GM12878 (cell line): ENCODE measurements at regions not wholly inside any gene's neighbourhood (a gene's known extent, or its start where the extent isn't known, plus 50 kb on each side); places are given as distances from the start of the nearest gene placed in this dataset.

Source experiments
- ATAC-seq: fragments of 200-7000 bp; cut with Tn5 transposase; 3 replicates; pipeline ENCODE4 v1.9.1; 2020; ENCODE audit warnings: mild to moderate bottlenecking, moderate library complexity
- BruUV-seq: library from RNA; stranded (reverse); fragments of 400-500 nt; replicated peaks from 2 replicates; lab custom pipeline; 2021; lab: Mats Ljungman, UMichigan
- CTCF ChIA-PET: fragments of 300-600 bp; sonication (Branson Sonifier 250); formaldehyde crosslinking; extraction: SDS; loops from one replicate; lab custom pipeline; 2021; ENCODE audit warnings: inconsistent platforms; lab: Yijun Ruan, JAX
- POLR2A ChIA-PET: fragments of 350-600 bp; formaldehyde crosslinking; extraction: SDS; loops from one replicate; lab custom pipeline; 2021; ENCODE audit warnings: inconsistent platforms; lab: Charles Lee
- RAD21 ChIA-PET: fragments of 300-600 bp; sonication (Branson Sonifier 250); formaldehyde crosslinking; loops from one replicate; lab custom pipeline; 2023; ENCODE audit warnings: antibody characterized with exemption; ENCODE audit not compliant: unreplicated experiment; lab: Charles Lee
- SMC1A ChIA-PET: fragments of 300-600 bp; sonication (Branson Sonifier 250); formaldehyde crosslinking; loops from one replicate; lab custom pipeline; 2023; ENCODE audit not compliant: unreplicated experiment, uncharacterized antibody; lab: Charles Lee
- DNase-seq: peaks from one replicate; pipeline ENCODE4 v3.0.0-alpha.2; 2011; ENCODE audit warnings: low read depth, low spot score
- FAIRE-seq: peaks from 3 replicates; lab custom pipeline; 2011; peaks lifted over from hg19 to GRCh38; lab: Jason Lieb, UNC
- H2AFZ ChIP-seq: 2 replicates; pipeline ENCODE4 v1.6.0; 2011; ENCODE audit warnings: low read depth, low read length, control low read depth; ENCODE audit not compliant: control insufficient read depth
- H3K27ac ChIP-seq: 2 replicates; pipeline ENCODE4 v1.5.1; 2011; ENCODE audit warnings: control low read depth; ENCODE audit not compliant: control insufficient read depth, insufficient read depth
- H3K27me3 ChIP-seq, 2 experiments: replicated peaks in 1 of 2; 2 replicates each; pipeline versions ENCODE4 v1.6.0 to v1.6.1; 2011; ENCODE audit warnings: low read length in 1 of 2; ENCODE audit not compliant: control insufficient read depth in 2 of 2, insufficient read depth in 2 of 2
- H3K36me3 ChIP-seq, 2 experiments: 2 replicates each; pipeline ENCODE4 v1.5.1; 2011; ENCODE audit warnings: low read length in 1 of 2; ENCODE audit not compliant: control insufficient read depth in 2 of 2, insufficient read depth in 2 of 2
- H3K4me1 ChIP-seq: 2 replicates; pipeline ENCODE4 v1.6.1; 2011; ENCODE audit warnings: mild to moderate bottlenecking, low read length, moderate library complexity, mixed read lengths; ENCODE audit not compliant: control insufficient read depth, insufficient read depth
- H3K4me2 ChIP-seq: 2 replicates; pipeline ENCODE4 v1.6.0; 2011; ENCODE audit warnings: control low read depth; ENCODE audit not compliant: control insufficient read depth, insufficient read depth
- H3K4me3 ChIP-seq: fragments of 200-600 bp; sonication (generic); 2 replicates; pipeline ENCODE4 v1.5.1; 2016
- H3K79me2 ChIP-seq: 2 replicates; pipeline ENCODE4 v1.6.0; 2011; ENCODE audit warnings: low read length; ENCODE audit not compliant: control insufficient read depth, insufficient read depth
- H3K9ac ChIP-seq: 2 replicates; pipeline ENCODE4 v1.8.0; 2011; ENCODE audit warnings: low read length, control low read depth, mixed read lengths; ENCODE audit not compliant: control insufficient read depth, insufficient read depth
- H3K9me3 ChIP-seq: replicated peaks from 3 replicates; pipeline ENCODE4 v1.5.1; 2011; ENCODE audit warnings: mild to moderate bottlenecking, low read length; ENCODE audit not compliant: control insufficient read depth, insufficient read depth
- H4K20me1 ChIP-seq: 2 replicates; pipeline ENCODE4 v1.6.0; 2011; ENCODE audit not compliant: control insufficient read depth, insufficient read depth
- BMI1 ChIP-seq: fragments of 450-650 bp; IDR thresholded peaks from 2 replicates; pipeline ENCODE4 v1.6.1; 2016; ENCODE audit warnings: mild to moderate bottlenecking, moderate library complexity, borderline replicate concordance
- CBX5 ChIP-seq: sonication (generic); IDR thresholded peaks from 2 replicates; pipeline ENCODE4 v1.6.1; 2016; ENCODE audit warnings: low read depth, moderate library complexity, mild to moderate bottlenecking, inconsistent platforms
- CHD2 ChIP-seq: IDR thresholded peaks from 2 replicates; pipeline ENCODE4 v1.6.1; 2011; ENCODE audit warnings: low read depth, low read length, improper control_type of control experiment, borderline replicate concordance
- IKZF1 ChIP-seq: fragments of 450-650 bp; conservative IDR thresholded peaks from 2 replicates; pipeline ENCODE4 v1.6.1; 2017; ENCODE audit warnings: antibody characterized with exemption, mild to moderate bottlenecking
- NFIC ChIP-seq: IDR thresholded peaks from 2 replicates; pipeline ENCODE4 v1.6.1; 2012; ENCODE audit warnings: low read depth, mild to moderate bottlenecking, inconsistent platforms, low read length, moderate library complexity
- RELA ChIP-seq: fragments of 450-650 bp; IDR thresholded peaks from 2 replicates; pipeline ENCODE4 v1.8.0; 2014; ENCODE audit warnings: borderline replicate concordance; ENCODE audit not compliant: partially characterized antibody
- RELB ChIP-seq: fragments of 450-650 bp; IDR thresholded peaks from 2 replicates; pipeline ENCODE4 v1.6.1; 2017; ENCODE audit warnings: low read depth, mild to moderate bottlenecking, moderate library complexity
- SKIL ChIP-seq: fragments of 450-650 bp; IDR thresholded peaks from 2 replicates; pipeline ENCODE4 v1.6.1; 2017; ENCODE audit warnings: mild to moderate bottlenecking, low read depth, inconsistent platforms; ENCODE audit not compliant: poor library complexity, severe bottlenecking
- STAT1 ChIP-seq: fragments of 450-650 bp; conservative IDR thresholded peaks from 2 replicates; pipeline ENCODE4 v1.6.1; 2014; ENCODE audit warnings: antibody characterized with exemption, mild to moderate bottlenecking
- TCF7 ChIP-seq: IDR thresholded peaks from 2 replicates; pipeline ENCODE4 v1.6.1; 2014; ENCODE audit warnings: antibody characterized with exemption, borderline replicate concordance
- ZZZ3 ChIP-seq: IDR thresholded peaks from 2 replicates; pipeline ENCODE4 v1.6.1; 2011; ENCODE audit warnings: low read depth; ENCODE audit not compliant: control insufficient read depth, insufficient read length
- WGBS: methylation state at CpG from one replicate; pipeline ENCODE4 v1.1.6; 2016; ENCODE audit warnings: low lambda C conversion rate; ENCODE audit not compliant: insufficient replicate concordance, insufficient coverage; ENCODE audit errors: missing lambda C conversion rate; 5-methylcytosine and 5-hydroxymethylcytosine counted together
- in situ Hi-C: fragments of 300-500 bp; cut with MboI; formaldehyde crosslinking; loops from 9 replicates; pipeline ENCODE4 v1.14.3; 2018; ENCODE audit warnings: mixed read lengths
- intact Hi-C: fragments of 100-400 bp; cut with micrococcal nuclease; formaldehyde crosslinking; loops from one replicate; pipeline ENCODE4 v1.14.2; 2022; ENCODE audit not compliant: unreplicated experiment
- TF ChIP-seq, protein P1 (sequence below): IDR thresholded peaks from 2 replicates; pipeline ENCODE4 v1.6.1; 2012; ENCODE audit warnings: low read depth, low read length, improper control_type of control experiment
- TF ChIP-seq, protein P2 (sequence below): fragments of 450-650 bp; IDR thresholded peaks from 2 replicates; pipeline ENCODE4 v1.6.1; 2017; ENCODE audit warnings: mild to moderate bottlenecking
- TF ChIP-seq, protein P3 (sequence below), 3 experiments: IDR thresholded peaks in 2 of 3; conservative IDR thresholded peaks in 1 of 3; 2 replicates each; pipeline ENCODE4 v1.5.1; 2011; ENCODE audit warnings: low read depth in 3 of 3, low read length in 3 of 3, mild to moderate bottlenecking in 3 of 3, control low read depth in 2 of 3, moderate library complexity in 2 of 3, inconsistent platforms in 1 of 3, mixed read lengths in 1 of 3; ENCODE audit not compliant: control insufficient read depth in 2 of 3, insufficient read depth in 1 of 3; ENCODE audit errors: extremely low read depth in 1 of 3
- TF ChIP-seq, protein P4 (sequence below): IDR thresholded peaks from 2 replicates; pipeline ENCODE4 v1.6.1; 2012; ENCODE audit warnings: low read length, inconsistent platforms

- Histone ChIP-seq H3K4me2 (no peak overlapping the region), H3K27ac (no peak overlapping the region), H4K20me1 (no peaks in the 10 kb centered on the region), H3K9ac (no peak overlapping the region), H3K36me3 (no peaks in the 10 kb centered on the region), H3K27me3 (no peaks in the 10 kb centered on the region), H3K4me1 (no peaks in the 10 kb centered on the region), H2AFZ (no peak overlapping the region), H3K79me2 (no peaks in the 10 kb centered on the region), H3K4me3 (no peak overlapping the region), H3K9me3 (no peaks in the 10 kb centered on the region)
- ATAC-seq (no peak), FAIRE-seq (no peak), DNase-seq (no peak)
- 46% methylated on average over 4 of the region's 4 CpGs for WGBS
- ChIA-PET POLR2A (no interaction called here), SMC1A (no interaction called here), CTCF (no interaction called here), RAD21 (no interaction called here)
- intact Hi-C loops (no loop called here), in situ Hi-C loops (no loop called here)
- BruUV-seq: no TSS peak
- TF ChIP-seq IKZF1 (no peak), RELB (no peak), CHD2 (no peak), TCF7 (no peak), NFIC (no peak), RELA (no peak), STAT1 (no peak), CBX5 (no peak), BMI1 (no peak), SKIL (no peak), ZZZ3 (no peak)
- TF ChIP-seq, protein P1, sequence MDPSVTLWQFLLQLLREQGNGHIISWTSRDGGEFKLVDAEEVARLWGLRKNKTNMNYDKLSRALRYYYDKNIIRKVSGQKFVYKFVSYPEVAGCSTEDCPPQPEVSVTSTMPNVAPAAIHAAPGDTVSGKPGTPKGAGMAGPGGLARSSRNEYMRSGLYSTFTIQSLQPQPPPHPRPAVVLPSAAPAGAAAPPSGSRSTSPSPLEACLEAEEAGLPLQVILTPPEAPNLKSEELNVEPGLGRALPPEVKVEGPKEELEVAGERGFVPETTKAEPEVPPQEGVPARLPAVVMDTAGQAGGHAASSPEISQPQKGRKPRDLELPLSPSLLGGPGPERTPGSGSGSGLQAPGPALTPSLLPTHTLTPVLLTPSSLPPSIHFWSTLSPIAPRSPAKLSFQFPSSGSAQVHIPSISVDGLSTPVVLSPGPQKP: no peak
- TF ChIP-seq, protein P2, sequence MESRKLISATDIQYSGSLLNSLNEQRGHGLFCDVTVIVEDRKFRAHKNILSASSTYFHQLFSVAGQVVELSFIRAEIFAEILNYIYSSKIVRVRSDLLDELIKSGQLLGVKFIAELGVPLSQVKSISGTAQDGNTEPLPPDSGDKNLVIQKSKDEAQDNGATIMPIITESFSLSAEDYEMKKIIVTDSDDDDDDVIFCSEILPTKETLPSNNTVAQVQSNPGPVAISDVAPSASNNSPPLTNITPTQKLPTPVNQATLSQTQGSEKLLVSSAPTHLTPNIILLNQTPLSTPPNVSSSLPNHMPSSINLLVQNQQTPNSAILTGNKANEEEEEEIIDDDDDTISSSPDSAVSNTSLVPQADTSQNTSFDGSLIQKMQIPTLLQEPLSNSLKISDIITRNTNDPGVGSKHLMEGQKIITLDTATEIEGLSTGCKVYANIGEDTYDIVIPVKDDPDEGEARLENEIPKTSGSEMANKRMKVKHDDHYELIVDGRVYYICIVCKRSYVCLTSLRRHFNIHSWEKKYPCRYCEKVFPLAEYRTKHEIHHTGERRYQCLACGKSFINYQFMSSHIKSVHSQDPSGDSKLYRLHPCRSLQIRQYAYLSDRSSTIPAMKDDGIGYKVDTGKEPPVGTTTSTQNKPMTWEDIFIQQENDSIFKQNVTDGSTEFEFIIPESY: no peak
- TF ChIP-seq, protein P3, sequence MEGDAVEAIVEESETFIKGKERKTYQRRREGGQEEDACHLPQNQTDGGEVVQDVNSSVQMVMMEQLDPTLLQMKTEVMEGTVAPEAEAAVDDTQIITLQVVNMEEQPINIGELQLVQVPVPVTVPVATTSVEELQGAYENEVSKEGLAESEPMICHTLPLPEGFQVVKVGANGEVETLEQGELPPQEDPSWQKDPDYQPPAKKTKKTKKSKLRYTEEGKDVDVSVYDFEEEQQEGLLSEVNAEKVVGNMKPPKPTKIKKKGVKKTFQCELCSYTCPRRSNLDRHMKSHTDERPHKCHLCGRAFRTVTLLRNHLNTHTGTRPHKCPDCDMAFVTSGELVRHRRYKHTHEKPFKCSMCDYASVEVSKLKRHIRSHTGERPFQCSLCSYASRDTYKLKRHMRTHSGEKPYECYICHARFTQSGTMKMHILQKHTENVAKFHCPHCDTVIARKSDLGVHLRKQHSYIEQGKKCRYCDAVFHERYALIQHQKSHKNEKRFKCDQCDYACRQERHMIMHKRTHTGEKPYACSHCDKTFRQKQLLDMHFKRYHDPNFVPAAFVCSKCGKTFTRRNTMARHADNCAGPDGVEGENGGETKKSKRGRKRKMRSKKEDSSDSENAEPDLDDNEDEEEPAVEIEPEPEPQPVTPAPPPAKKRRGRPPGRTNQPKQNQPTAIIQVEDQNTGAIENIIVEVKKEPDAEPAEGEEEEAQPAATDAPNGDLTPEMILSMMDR (IDR thresholded peaks at IDR 0.05 in 2 of 3, conservative IDR thresholded peaks at IDR 0.05 in 1 of 3; ENCODE audit: control insufficient read depth in 2 of 3, extremely low read depth in 1 of 3, insufficient read depth in 1 of 3, low read depth in 3 of 3, low read length in 3 of 3): no peak
- TF ChIP-seq, protein P4, sequence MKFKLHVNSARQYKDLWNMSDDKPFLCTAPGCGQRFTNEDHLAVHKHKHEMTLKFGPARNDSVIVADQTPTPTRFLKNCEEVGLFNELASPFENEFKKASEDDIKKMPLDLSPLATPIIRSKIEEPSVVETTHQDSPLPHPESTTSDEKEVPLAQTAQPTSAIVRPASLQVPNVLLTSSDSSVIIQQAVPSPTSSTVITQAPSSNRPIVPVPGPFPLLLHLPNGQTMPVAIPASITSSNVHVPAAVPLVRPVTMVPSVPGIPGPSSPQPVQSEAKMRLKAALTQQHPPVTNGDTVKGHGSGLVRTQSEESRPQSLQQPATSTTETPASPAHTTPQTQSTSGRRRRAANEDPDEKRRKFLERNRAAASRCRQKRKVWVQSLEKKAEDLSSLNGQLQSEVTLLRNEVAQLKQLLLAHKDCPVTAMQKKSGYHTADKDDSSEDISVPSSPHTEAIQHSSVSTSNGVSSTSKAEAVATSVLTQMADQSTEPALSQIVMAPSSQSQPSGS: no peak
Measured at GRCh38 chr10:45183174-45183573, 132.2 kb downstream of the OR13A1 start.
